ENCODE measurements at regions not wholly inside any gene's neighbourhood (a gene's known extent, or its start where the extent isn't known, plus 50 kb on each side); places are given as distances from the start of the nearest gene placed in this dataset.

DNA sequence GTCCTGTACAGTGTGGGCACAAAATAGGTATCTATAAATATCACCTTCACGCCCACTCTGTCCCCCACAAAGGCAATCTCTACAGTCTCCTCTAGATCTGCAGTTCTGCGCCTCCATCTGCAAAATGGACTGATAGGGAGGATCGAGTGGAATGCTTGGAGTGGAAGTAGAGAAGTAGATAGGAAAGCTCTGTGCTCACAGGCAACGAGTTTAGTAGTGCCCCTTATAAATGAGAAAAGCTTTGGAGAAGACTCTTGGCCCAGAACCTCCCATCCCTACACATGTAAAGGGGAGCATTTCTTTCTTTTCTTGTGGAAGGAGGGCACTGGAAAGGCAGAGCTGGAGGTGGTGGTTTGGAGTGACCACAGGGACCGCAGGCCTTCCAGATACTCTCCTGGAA is 88.5 kb downstream of the ZNF621 start:
- H3K4me3 ChIP-seq (ENCODE audit: low read length), result no peak overlapping the region
- TF ChIP-seq CTCF (conservative IDR thresholded peaks at IDR 0.05; ENCODE audit: low read length), result no peak
- DNase-seq (ENCODE audit: low read depth), result no peak

- no peak overlapping the region for H3K4me3 ChIP-seq (ENCODE audit: low read length)
- no peak for TF ChIP-seq CTCF (conservative IDR thresholded peaks at IDR 0.05; ENCODE audit: low read length)
- DNase-seq (ENCODE audit: low read depth), result no peak
These were observed 90.6 kb downstream of the ZNF621 start for GRCh38 chr3:40615110-40615915.

GRCh38 chr3:40615918-40616819 is 91.4 kb downstream of the ZNF621 start:
- TF ChIP-seq CTCF (conservative IDR thresholded peaks at IDR 0.05; ENCODE audit: low read length), result no peak
- H3K4me3 ChIP-seq (ENCODE audit: low read length), result no peak overlapping the region
- DNase-seq (ENCODE audit: low read depth), result no peak

- no peak overlapping the region for H3K4me3 ChIP-seq (ENCODE audit: low read length)
- no peak for TF ChIP-seq CTCF (conservative IDR thresholded peaks at IDR 0.05; ENCODE audit: low read length)
- no peak for DNase-seq (ENCODE audit: low read depth)
These were observed 92.3 kb downstream of the ZNF621 start for GRCh38 chr3:40617084-40617483.

GRCh38 chr3:40618158-40618557 is 93.4 kb downstream of the ZNF621 start:
- DNase-seq (ENCODE audit: low read depth), result no peak
- H3K4me3 ChIP-seq (ENCODE audit: low read length), result no peak overlapping the region
- no peak for TF ChIP-seq CTCF (conservative IDR thresholded peaks at IDR 0.05; ENCODE audit: low read length)

DNA sequence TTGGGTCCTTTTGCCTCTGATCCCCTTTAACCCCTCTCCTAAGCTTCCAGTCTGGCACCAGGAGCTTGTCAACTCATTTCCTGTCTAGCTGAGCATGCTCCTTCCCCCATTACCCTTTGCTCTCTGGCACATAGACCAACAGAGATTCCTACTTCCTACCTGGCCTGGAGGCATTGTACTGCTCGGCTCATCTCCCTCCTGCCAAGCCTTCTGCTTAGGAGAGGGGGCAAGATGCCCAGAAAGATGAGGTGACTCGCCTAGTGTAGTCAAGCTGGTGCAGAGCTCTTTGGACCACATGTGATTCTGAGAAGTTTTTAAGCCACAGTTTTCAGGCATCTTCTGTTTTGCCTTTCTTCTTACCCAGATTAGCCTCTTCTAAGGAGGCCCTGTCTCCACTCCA is 95.4 kb downstream of the ZNF621 start:
- no peak for TF ChIP-seq CTCF (conservative IDR thresholded peaks at IDR 0.05; ENCODE audit: low read length)
- H3K4me3 ChIP-seq (ENCODE audit: low read length), result no peak overlapping the region
- no peak for DNase-seq (ENCODE audit: low read depth)

Data from AG10803 (cell line).